ENCODE measurements at regions not wholly inside any gene's neighbourhood (a gene's known extent, or its start where the extent isn't known, plus 50 kb on each side); places are given as distances from the start of the nearest gene placed in this dataset.

- no peak overlapping the region for H3K4me3 ChIP-seq
- 0 out of 2 replicates have a peak, but pooled peaks cover 4% of the 10 kb centered on the region for H3K27me3 ChIP-seq (replicated peaks)
- DNase-seq (ENCODE audit: low read depth in 1 of 2, low spot score in 2 of 2) = no peak
- H3K4me1 ChIP-seq (replicated peaks) = peaks cover 7% of the 10 kb centered on the region
- H3K36me3 ChIP-seq = no peaks in the 10 kb centered on the region
- no peak overlapping the region for H3K27ac ChIP-seq
- H3K9me3 ChIP-seq (replicated peaks) = no peaks in the 10 kb centered on the region
Measured at GRCh38 chr3:38980938-38981337, 70.8 kb downstream of the SCN11A start.

GRCh38 chr3:38978729-38979128, 73.0 kb downstream of the SCN11A start:
- 0 out of 2 replicates have a peak, but pooled peaks cover 4% of the 10 kb centered on the region for H3K27me3 ChIP-seq (replicated peaks)
- no peak for DNase-seq (ENCODE audit: low read depth in 1 of 2, low spot score in 2 of 2)

GRCh38 chr3:38970851-38971638, 80.7 kb downstream of the SCN11A start:
- H3K9me3 ChIP-seq (replicated peaks) = no peaks in the 10 kb centered on the region
- no peak for DNase-seq (ENCODE audit: low read depth in 1 of 2, low spot score in 2 of 2)

More at GRCh38 chr3:38978729-38979128, 73.0 kb downstream of the SCN11A start:
- Histone ChIP-seq H3K27ac (no peak overlapping the region), H3K9me3 (replicated peaks) (no peaks in the 10 kb centered on the region), H3K4me3 (no peak overlapping the region), H3K36me3 (no peaks in the 10 kb centered on the region), H3K4me1 (replicated peaks) (no peaks in the 10 kb centered on the region)

GRCh38 chr3:38969317-38970235, 82.2 kb downstream of the SCN11A start:
- no peak for DNase-seq (ENCODE audit: low read depth in 1 of 2, low spot score in 2 of 2)
- Histone ChIP-seq H3K4me1 (replicated peaks) (no peaks in the 10 kb centered on the region), H3K36me3 (no peaks in the 10 kb centered on the region), H3K9me3 (replicated peaks) (no peaks in the 10 kb centered on the region), H3K27ac (no peak overlapping the region), H3K27me3 (replicated peaks) (no peaks in the 10 kb centered on the region), H3K4me3 (no peak overlapping the region)

More at GRCh38 chr3:38970851-38971638, 80.7 kb downstream of the SCN11A start:
- Histone ChIP-seq H3K27me3 (replicated peaks) (no peaks in the 10 kb centered on the region), H3K27ac (no peak overlapping the region), H3K4me3 (no peak overlapping the region), H3K4me1 (replicated peaks) (no peaks in the 10 kb centered on the region), H3K36me3 (no peaks in the 10 kb centered on the region)

- H3K4me1 ChIP-seq (replicated peaks) = no peaks in the 10 kb centered on the region
Measured at GRCh38 chr3:38968891-38969290, 82.9 kb downstream of the SCN11A start.

GRCh38 chr3:38968403-38968802, 83.3 kb downstream of the SCN11A start:
- Histone ChIP-seq H3K4me1 (replicated peaks) (no peaks in the 10 kb centered on the region), H3K27ac (no peak overlapping the region), H3K36me3 (no peaks in the 10 kb centered on the region), H3K4me3 (no peak overlapping the region), H3K27me3 (replicated peaks) (no peaks in the 10 kb centered on the region), H3K9me3 (replicated peaks) (no peaks in the 10 kb centered on the region)
- DNase-seq (ENCODE audit: low read depth in 1 of 2, low spot score in 2 of 2) = no peak

More at GRCh38 chr3:38968891-38969290, 82.9 kb downstream of the SCN11A start:
- no peaks in the 10 kb centered on the region for H3K9me3 ChIP-seq (replicated peaks)
- no peak overlapping the region for H3K4me3 ChIP-seq
- no peak overlapping the region for H3K27ac ChIP-seq
- no peaks in the 10 kb centered on the region for H3K27me3 ChIP-seq (replicated peaks)
- H3K36me3 ChIP-seq = no peaks in the 10 kb centered on the region
- DNase-seq (ENCODE audit: low read depth in 1 of 2, low spot score in 2 of 2) = no peak

GRCh38 chr3:38967693-38967989, 84.1 kb downstream of the SCN11A start:
- Histone ChIP-seq H3K9me3 (replicated peaks) (no peaks in the 10 kb centered on the region), H3K27me3 (replicated peaks) (no peaks in the 10 kb centered on the region), H3K36me3 (no peaks in the 10 kb centered on the region), H3K4me3 (no peak overlapping the region), H3K4me1 (replicated peaks) (no peaks in the 10 kb centered on the region), H3K27ac (no peak overlapping the region)
- no peak for DNase-seq (ENCODE audit: low read depth in 1 of 2, low spot score in 2 of 2)

GRCh38 chr3:38966811-38967692, 84.7 kb downstream of the SCN11A start:
- DNase-seq (ENCODE audit: low read depth in 1 of 2, low spot score in 2 of 2) = no peak
- Histone ChIP-seq H3K27me3 (replicated peaks) (no peaks in the 10 kb centered on the region), H3K36me3 (no peaks in the 10 kb centered on the region), H3K4me3 (no peak overlapping the region), H3K27ac (no peak overlapping the region), H3K9me3 (replicated peaks) (no peaks in the 10 kb centered on the region), H3K4me1 (replicated peaks) (no peaks in the 10 kb centered on the region)

GRCh38 chr3:38964646-38965045, 87.1 kb downstream of the SCN11A start:
- no peaks in the 10 kb centered on the region for H3K36me3 ChIP-seq
- no peak overlapping the region for H3K4me3 ChIP-seq
- DNase-seq (ENCODE audit: low read depth in 1 of 2, low spot score in 2 of 2) = no peak
- H3K9me3 ChIP-seq (replicated peaks) = no peaks in the 10 kb centered on the region
- H3K27me3 ChIP-seq (replicated peaks) = no peaks in the 10 kb centered on the region
- H3K27ac ChIP-seq = no peak overlapping the region
- H3K4me1 ChIP-seq (replicated peaks) = no peaks in the 10 kb centered on the region

- no peak overlapping the region for H3K4me3 ChIP-seq
- no peaks in the 10 kb centered on the region for H3K27me3 ChIP-seq (replicated peaks)
- no peaks in the 10 kb centered on the region for H3K36me3 ChIP-seq
- H3K9me3 ChIP-seq (replicated peaks) = no peaks in the 10 kb centered on the region
- DNase-seq (ENCODE audit: low read depth in 1 of 2, low spot score in 2 of 2) = no peak
- H3K27ac ChIP-seq = no peak overlapping the region
- H3K4me1 ChIP-seq (replicated peaks) = no peaks in the 10 kb centered on the region
Measured at GRCh38 chr3:38964204-38964603, 87.5 kb downstream of the SCN11A start.

GRCh38 chr3:38960953-38961622, 90.7 kb downstream of the SCN11A start:
- Histone ChIP-seq H3K4me3 (no peak overlapping the region), H3K9me3 (replicated peaks) (no peaks in the 10 kb centered on the region), H3K36me3 (no peaks in the 10 kb centered on the region), H3K27me3 (replicated peaks) (0 out of 2 replicates have a peak, but pooled peaks cover 3% of the 10 kb centered on the region), H3K4me1 (replicated peaks) (no peaks in the 10 kb centered on the region), H3K27ac (no peak overlapping the region)
- DNase-seq (ENCODE audit: low read depth in 1 of 2, low spot score in 2 of 2) = peak in 1 of 2 experiments; percentile 16

- no peaks in the 10 kb centered on the region for H3K36me3 ChIP-seq
- H3K4me1 ChIP-seq (replicated peaks) = no peaks in the 10 kb centered on the region
- H3K9me3 ChIP-seq (replicated peaks) = no peaks in the 10 kb centered on the region
- H3K4me3 ChIP-seq = no peak overlapping the region
- no peak for DNase-seq (ENCODE audit: low read depth in 1 of 2, low spot score in 2 of 2)
- H3K27me3 ChIP-seq (replicated peaks) = 0 out of 2 replicates have a peak, but pooled peaks cover 6% of the 10 kb centered on the region
- no peak overlapping the region for H3K27ac ChIP-seq
Measured at GRCh38 chr3:38960042-38960622, 91.6 kb downstream of the SCN11A start.
